Skeletal muscle cell (primary cell): ENCODE measurements at regions not wholly inside any gene's neighbourhood (a gene's known extent, or its start where the extent isn't known, plus 50 kb on each side); places are given as distances from the start of the nearest gene placed in this dataset.
A peak's percentile ranks its signal among the peaks of the same experiment; 100 is the strongest.

Experiments used
- DNase-seq: peaks from one replicate; pipeline ENCODE4 v3.0.0-alpha.2; 2010; ENCODE audit warnings: low read depth
- H3K4me3 ChIP-seq: 2 replicates; pipeline ENCODE4 v1.5.1; 2011; ENCODE audit warnings: low read depth, mild to moderate bottlenecking, control low read depth, low read length, moderate library complexity

GRCh38 chr3:20700714-20701113 is 514.7 kb upstream of the SGO1 start:
- no peak for DNase-seq
- no peak overlapping the region for H3K4me3 ChIP-seq

DNA sequence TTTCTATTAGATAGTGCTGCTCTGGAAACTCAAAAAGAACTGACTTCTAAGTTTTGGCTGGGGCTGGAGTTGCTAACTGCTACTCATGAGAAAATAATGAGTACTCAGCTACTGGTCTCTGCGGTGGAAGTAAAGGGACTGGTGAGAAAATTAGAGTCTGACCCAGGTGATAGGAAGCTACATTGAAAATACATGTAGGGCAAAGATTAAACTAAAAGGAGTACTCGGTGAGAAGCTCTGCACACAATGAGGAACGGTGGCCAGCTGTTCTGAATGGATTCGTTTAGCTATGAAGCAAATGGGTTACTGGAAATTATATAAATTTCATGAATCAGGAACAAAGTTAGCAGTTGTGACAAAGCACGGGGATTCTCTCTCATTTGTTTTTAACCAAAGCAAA is 512.9 kb upstream of the SGO1 start:
- no peak overlapping the region for H3K4me3 ChIP-seq
- DNase-seq = no peak

DNA sequence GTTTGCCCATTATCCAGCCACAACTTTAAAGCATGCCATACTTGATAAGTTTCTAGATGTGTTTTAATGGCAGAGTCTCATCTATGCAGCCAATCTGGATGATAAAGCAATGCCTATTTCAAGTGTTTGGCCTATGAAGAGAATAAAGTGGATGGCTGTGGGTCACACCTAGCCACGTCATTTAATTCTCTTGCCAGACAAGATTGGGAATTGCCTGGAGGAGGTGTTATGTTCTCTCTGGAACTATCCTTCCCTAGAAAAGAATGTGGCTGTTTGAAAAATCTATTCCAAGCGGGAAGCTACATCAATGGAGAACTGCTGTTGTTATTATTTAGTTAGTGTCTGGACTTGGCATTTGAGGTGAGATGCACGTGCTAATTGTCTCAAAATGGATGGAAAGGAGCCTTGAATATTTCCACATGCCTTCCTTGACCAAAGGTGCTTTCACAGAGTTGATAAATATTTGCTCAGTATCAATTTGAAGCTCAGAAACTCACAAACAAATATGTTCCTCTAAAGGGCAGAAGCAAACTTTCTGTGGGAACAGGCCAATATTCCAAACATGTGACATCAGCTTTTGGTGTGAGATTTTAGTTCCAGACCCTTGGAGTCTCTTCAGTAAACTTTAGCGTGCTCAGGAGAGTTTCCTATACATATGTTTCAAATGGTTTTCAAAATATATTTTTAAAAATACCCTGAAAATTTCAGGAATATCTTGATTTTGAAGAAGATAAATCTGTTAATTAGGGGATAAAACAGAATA is 510.6 kb upstream of the SGO1 start:
- H3K4me3 ChIP-seq = no peak overlapping the region
- no peak for DNase-seq

DNA sequence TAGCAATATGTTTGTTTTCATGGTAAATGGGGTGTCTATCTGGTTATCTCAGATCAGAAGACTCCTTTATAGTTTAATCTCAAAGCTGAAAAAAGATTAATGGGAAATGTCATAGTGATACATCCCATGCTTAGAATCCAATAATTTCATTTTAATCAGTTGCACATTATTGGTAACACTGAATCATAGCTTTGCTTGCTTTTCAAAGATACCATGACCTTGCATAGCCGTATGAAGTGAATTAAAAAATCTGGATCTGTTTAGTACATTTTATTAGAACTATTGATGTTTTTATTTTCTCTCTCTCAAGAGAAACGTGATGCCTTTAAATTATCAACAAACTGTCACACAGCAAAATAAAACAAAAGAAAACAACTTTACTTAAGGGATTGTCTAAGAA is 506.7 kb upstream of the SGO1 start:
- DNase-seq = no peak

DNA sequence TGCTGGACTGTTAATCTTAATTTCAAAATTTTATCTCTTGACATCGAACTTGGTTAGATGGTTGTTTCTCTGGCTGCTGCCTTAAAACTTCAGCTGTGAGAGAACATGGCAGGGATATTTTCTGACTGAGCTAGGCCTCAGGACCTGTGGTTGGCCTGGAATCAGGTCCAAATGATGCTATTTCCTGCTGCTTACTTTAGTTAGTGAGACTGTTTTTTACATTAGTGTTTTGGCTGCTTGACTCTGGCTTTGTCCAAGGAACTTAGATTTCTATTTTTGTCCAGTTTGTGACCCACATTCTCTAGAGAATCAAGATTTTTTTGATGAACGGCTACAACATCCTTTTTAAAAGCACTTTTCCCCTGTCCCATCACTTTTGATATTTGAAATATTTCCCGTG is 497.9 kb upstream of the SGO1 start:
- DNase-seq = peak; percentile 43
- no peak overlapping the region for H3K4me3 ChIP-seq

More for the DNA sequence above, 506.7 kb upstream of the SGO1 start:
- H3K4me3 ChIP-seq = no peak overlapping the region

DNA sequence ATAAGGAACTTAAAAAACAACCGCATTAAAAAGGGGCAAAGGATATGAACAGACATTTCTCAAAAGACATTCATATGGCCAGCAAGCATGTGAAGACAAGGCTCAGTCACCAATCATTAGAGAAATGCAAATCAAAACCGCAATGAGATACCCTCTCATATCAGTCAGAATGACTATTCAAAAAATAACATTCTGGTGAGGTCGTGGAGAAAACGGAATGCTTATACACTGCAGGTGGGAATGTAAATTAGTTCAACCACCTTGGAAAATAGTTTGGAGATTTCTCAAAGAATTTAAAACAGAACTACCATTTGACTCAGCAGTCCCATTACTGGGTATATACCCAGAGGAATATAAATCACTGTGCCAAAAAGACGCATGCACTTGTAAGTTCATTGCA is 496.6 kb upstream of the SGO1 start:
- DNase-seq = no peak
- H3K4me3 ChIP-seq = no peak overlapping the region

- no peak for DNase-seq
- H3K4me3 ChIP-seq = no peak overlapping the region
These were observed 495.1 kb upstream of the SGO1 start for GRCh38 chr3:20680990-20681628.

- H3K4me3 ChIP-seq = no peak overlapping the region
- no peak for DNase-seq
These were observed 487.9 kb upstream of the SGO1 start for GRCh38 chr3:20673866-20674265.

DNA sequence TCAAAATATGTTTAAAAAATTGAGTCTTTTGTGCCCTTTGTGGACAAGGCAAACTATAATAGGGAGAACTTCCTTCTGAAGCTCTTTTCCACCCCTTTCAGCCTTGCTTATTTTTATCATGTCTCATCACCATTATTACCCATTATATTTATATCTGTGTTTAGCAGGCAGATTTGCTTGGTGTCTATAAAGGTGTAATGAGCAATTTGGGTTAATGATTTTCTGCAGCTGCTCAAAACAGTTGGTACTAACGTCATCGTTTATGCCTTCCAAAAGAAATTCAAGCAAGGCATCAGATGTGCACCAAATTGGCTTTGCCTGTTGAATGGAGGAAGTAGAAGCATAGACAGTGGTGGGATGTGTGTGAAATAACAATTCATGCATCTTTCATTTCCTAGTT is 483.7 kb upstream of the SGO1 start:
- DNase-seq = no peak
- no peak overlapping the region for H3K4me3 ChIP-seq

- no peak overlapping the region for H3K4me3 ChIP-seq
- no peak for DNase-seq
These were observed 483.2 kb upstream of the SGO1 start for GRCh38 chr3:20669184-20669583.

- no peak overlapping the region for H3K4me3 ChIP-seq
These were observed 482.4 kb upstream of the SGO1 start for GRCh38 chr3:20668411-20668810.

DNA sequence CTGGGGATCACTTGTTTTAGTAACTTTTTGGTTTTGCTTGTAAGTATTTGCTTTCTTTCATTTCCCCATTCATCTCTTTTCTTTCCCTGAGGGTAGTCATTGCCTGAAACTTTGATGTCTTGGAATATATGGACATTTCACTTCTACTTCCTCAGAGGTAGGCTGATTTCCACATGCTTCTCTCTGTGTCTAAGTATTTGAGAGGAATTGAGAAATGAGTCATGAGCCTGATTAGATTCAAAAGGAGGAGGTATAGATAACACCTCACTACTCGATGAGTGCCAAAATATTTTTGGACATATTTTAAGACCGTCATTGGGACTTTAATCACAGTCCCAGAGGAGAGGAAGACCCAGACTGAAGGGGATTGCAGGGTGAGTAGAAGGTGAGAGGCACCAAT is 480.1 kb upstream of the SGO1 start:
- DNase-seq = no peak
- H3K4me3 ChIP-seq = no peak overlapping the region

More at GRCh38 chr3:20668411-20668810, 482.4 kb upstream of the SGO1 start:
- DNase-seq = no peak

- DNase-seq = no peak
- H3K4me3 ChIP-seq = no peak overlapping the region
These were observed 472.5 kb upstream of the SGO1 start for GRCh38 chr3:20658491-20658890.

- no peak overlapping the region for H3K4me3 ChIP-seq
These were observed 471.6 kb upstream of the SGO1 start for GRCh38 chr3:20657560-20657959.

GRCh38 chr3:20652231-20652986 is 466.4 kb upstream of the SGO1 start:
- no peak for DNase-seq
- no peak overlapping the region for H3K4me3 ChIP-seq

More at GRCh38 chr3:20657560-20657959, 471.6 kb upstream of the SGO1 start:
- DNase-seq = no peak

- H3K4me3 ChIP-seq = no peak overlapping the region
- peak; percentile 26 for DNase-seq
These were observed 462.9 kb upstream of the SGO1 start for GRCh38 chr3:20648921-20649381.

DNA sequence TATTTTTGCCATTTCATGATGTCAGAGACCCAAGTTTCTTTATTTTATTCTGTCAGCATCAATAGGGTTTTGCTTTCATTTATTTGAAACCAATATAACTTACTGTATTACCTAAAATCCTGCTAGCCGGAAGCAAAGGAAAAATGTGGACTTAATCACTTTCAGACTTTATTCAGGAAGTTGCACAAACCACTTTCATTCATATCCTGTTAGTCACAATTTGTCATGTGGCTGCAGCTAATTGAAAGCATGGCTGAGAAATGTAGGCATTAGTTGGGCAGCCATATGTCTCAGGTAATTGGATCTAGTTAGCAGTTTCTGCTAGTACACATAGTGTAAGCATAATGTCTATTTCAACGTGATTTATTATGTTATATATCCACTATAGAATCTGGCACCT is 462.3 kb upstream of the SGO1 start:
- peak; percentile 50 for DNase-seq

GRCh38 chr3:20646425-20646824 is 460.4 kb upstream of the SGO1 start:
- no peak for DNase-seq
- no peak overlapping the region for H3K4me3 ChIP-seq

More for the DNA sequence above, 462.3 kb upstream of the SGO1 start:
- no peak overlapping the region for H3K4me3 ChIP-seq

- DNase-seq = no peak
- H3K4me3 ChIP-seq = no peak overlapping the region
These were observed 459.3 kb upstream of the SGO1 start for GRCh38 chr3:20645340-20645739.

DNA sequence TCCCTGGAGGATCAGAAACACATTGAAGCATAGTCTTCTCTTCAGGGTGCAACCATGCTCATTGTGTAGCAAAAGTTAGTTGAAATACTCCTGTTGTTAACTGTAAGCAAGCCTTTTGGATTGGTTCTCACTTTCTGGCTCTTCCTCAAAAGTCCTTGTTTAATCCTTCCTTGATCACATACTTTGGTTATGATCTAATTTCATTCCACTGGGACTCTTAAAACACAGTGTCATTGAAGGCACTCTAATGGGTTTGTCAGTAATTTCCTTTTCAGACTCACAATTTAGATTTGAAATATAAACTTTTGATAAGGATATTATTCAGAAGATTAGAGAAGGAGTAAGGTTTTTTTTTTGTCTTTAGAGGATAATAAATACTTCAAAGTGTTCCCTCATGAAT is 451.7 kb upstream of the SGO1 start:
- DNase-seq = no peak
- H3K4me3 ChIP-seq = no peak overlapping the region
